ENCODE measurements at regions not wholly inside any gene's neighbourhood (a gene's known extent, or its start where the extent isn't known, plus 50 kb on each side); places are given as distances from the start of the nearest gene placed in this dataset.

GRCh38 chr16:86107215-86107825 lies 208.4 kb downstream of the IRF8 start:
- Histone ChIP-seq H3K27ac (ENCODE audit: low read depth, low read length) (no peak overlapping the region), H3K9me3 (ENCODE audit: low read depth, low read length) (no peaks in the 10 kb centered on the region), H3K4me1 (ENCODE audit: insufficient read depth, low read length) (no peaks in the 10 kb centered on the region), H3K4me3 (ENCODE audit: insufficient read depth, low read length) (no peak overlapping the region), H3K79me2 (ENCODE audit: insufficient read depth, low read length) (no peaks in the 10 kb centered on the region), H3K27me3 (ENCODE audit: insufficient read depth, low read length) (no peaks in the 10 kb centered on the region), H4K20me1 (ENCODE audit: insufficient read depth, low read length) (no peaks in the 10 kb centered on the region), H2AFZ (ENCODE audit: low read length) (no peak overlapping the region), H3K4me2 (ENCODE audit: insufficient read depth, low read length) (no peak overlapping the region), H3K36me3 (ENCODE audit: insufficient read depth, low read length) (no peaks in the 10 kb centered on the region)
- no peak for DNase-seq (ENCODE audit: insufficient read length, low spot score, missing footprints)
- TF ChIP-seq, protein P1, sequence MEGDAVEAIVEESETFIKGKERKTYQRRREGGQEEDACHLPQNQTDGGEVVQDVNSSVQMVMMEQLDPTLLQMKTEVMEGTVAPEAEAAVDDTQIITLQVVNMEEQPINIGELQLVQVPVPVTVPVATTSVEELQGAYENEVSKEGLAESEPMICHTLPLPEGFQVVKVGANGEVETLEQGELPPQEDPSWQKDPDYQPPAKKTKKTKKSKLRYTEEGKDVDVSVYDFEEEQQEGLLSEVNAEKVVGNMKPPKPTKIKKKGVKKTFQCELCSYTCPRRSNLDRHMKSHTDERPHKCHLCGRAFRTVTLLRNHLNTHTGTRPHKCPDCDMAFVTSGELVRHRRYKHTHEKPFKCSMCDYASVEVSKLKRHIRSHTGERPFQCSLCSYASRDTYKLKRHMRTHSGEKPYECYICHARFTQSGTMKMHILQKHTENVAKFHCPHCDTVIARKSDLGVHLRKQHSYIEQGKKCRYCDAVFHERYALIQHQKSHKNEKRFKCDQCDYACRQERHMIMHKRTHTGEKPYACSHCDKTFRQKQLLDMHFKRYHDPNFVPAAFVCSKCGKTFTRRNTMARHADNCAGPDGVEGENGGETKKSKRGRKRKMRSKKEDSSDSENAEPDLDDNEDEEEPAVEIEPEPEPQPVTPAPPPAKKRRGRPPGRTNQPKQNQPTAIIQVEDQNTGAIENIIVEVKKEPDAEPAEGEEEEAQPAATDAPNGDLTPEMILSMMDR (IDR thresholded peaks at IDR 0.05; ENCODE audit: extremely low read depth, low read depth, low read length), result no peak

- H3K79me2 ChIP-seq (ENCODE audit: insufficient read depth, low read length), result no peaks in the 10 kb centered on the region
- no peaks in the 10 kb centered on the region for H3K36me3 ChIP-seq (ENCODE audit: insufficient read depth, low read length)
- H3K27ac ChIP-seq (ENCODE audit: low read depth, low read length), result no peak overlapping the region
- no peak overlapping the region for H3K4me2 ChIP-seq (ENCODE audit: insufficient read depth, low read length)
- H3K4me1 ChIP-seq (ENCODE audit: insufficient read depth, low read length), result no peaks in the 10 kb centered on the region
- H3K27me3 ChIP-seq (ENCODE audit: insufficient read depth, low read length), result no peaks in the 10 kb centered on the region
- no peak overlapping the region for H3K4me3 ChIP-seq (ENCODE audit: insufficient read depth, low read length)
- TF ChIP-seq, protein P1 (IDR thresholded peaks at IDR 0.05; ENCODE audit: extremely low read depth, low read depth, low read length), result no peak
- H2AFZ ChIP-seq (ENCODE audit: low read length), result no peak overlapping the region
- H3K9me3 ChIP-seq (ENCODE audit: low read depth, low read length), result no peaks in the 10 kb centered on the region
- H4K20me1 ChIP-seq (ENCODE audit: insufficient read depth, low read length), result no peaks in the 10 kb centered on the region
- DNase-seq (ENCODE audit: insufficient read length, low spot score, missing footprints), result no peak
Observed at GRCh38 chr16:86108062-86108461, 209.1 kb downstream of the IRF8 start.

DNA sequence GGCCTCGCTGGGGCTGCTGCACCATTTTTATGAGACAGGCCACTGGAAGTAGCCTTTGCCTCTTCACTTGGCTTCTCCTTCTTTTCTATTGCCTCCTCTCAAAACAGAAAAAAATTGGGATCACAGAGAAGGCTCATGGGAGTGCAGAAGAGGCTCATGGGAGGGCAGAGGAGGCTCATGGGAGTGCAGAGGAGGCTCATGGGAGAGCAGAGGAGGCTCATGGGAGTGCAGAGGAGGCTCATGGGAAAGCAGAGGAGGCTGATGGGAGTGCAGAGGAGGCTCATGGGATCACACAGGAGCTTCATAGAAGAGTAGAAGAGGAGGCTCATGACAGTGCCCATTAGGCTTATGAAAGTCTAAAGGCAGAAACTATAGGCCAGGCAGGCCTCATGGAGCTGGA lies 211.2 kb downstream of the IRF8 start:
- Histone ChIP-seq H3K9me3 (ENCODE audit: low read depth, low read length) (no peaks in the 10 kb centered on the region), H3K36me3 (ENCODE audit: insufficient read depth, low read length) (no peaks in the 10 kb centered on the region), H2AFZ (ENCODE audit: low read length) (no peak overlapping the region), H3K4me3 (ENCODE audit: insufficient read depth, low read length) (no peak overlapping the region), H3K4me2 (ENCODE audit: insufficient read depth, low read length) (no peak overlapping the region), H3K79me2 (ENCODE audit: insufficient read depth, low read length) (no peaks in the 10 kb centered on the region), H4K20me1 (ENCODE audit: insufficient read depth, low read length) (no peaks in the 10 kb centered on the region), H3K4me1 (ENCODE audit: insufficient read depth, low read length) (no peaks in the 10 kb centered on the region), H3K27ac (ENCODE audit: low read depth, low read length) (no peak overlapping the region), H3K27me3 (ENCODE audit: insufficient read depth, low read length) (no peaks in the 10 kb centered on the region)
- no peak for DNase-seq (ENCODE audit: insufficient read length, low spot score, missing footprints)
- TF ChIP-seq, protein P1 (IDR thresholded peaks at IDR 0.05; ENCODE audit: extremely low read depth, low read depth, low read length), result no peak

GRCh38 chr16:86110726-86111125 lies 211.8 kb downstream of the IRF8 start:
- H3K4me2 ChIP-seq (ENCODE audit: insufficient read depth, low read length), result no peak overlapping the region
- DNase-seq (ENCODE audit: insufficient read length, low spot score, missing footprints), result no peak
- no peaks in the 10 kb centered on the region for H3K9me3 ChIP-seq (ENCODE audit: low read depth, low read length)
- no peaks in the 10 kb centered on the region for H3K4me1 ChIP-seq (ENCODE audit: insufficient read depth, low read length)
- H2AFZ ChIP-seq (ENCODE audit: low read length), result no peak overlapping the region
- no peaks in the 10 kb centered on the region for H3K79me2 ChIP-seq (ENCODE audit: insufficient read depth, low read length)
- no peaks in the 10 kb centered on the region for H4K20me1 ChIP-seq (ENCODE audit: insufficient read depth, low read length)
- H3K36me3 ChIP-seq (ENCODE audit: insufficient read depth, low read length), result no peaks in the 10 kb centered on the region
- H3K27ac ChIP-seq (ENCODE audit: low read depth, low read length), result no peak overlapping the region
- no peaks in the 10 kb centered on the region for H3K27me3 ChIP-seq (ENCODE audit: insufficient read depth, low read length)
- TF ChIP-seq, protein P1 (IDR thresholded peaks at IDR 0.05; ENCODE audit: extremely low read depth, low read depth, low read length), result no peak
- no peak overlapping the region for H3K4me3 ChIP-seq (ENCODE audit: insufficient read depth, low read length)
